GM18520 (cell line): ENCODE measurements at regions not wholly inside any gene's neighbourhood (a gene's known extent, or its start where the extent isn't known, plus 50 kb on each side); places are given as distances from the start of the nearest gene placed in this dataset.
A peak's percentile ranks its signal among the peaks of the same experiment; 100 is the strongest.

Source experiments
- ATAC-seq: cut with Tn5 transposase; IDR thresholded peaks from one replicate; pipeline ENCODE4 v1.9.1; 2021; ENCODE audit not compliant: unreplicated experiment

- no peak for ATAC-seq
Measured at GRCh38 chr3:99458013-99458412, 180.4 kb upstream of the COL8A1 start.

- ATAC-seq, result no peak
Measured at GRCh38 chr3:99442599-99442998, 195.8 kb upstream of the COL8A1 start.

GRCh38 chr3:99439892-99440291, 198.5 kb upstream of the COL8A1 start:
- no peak for ATAC-seq

GRCh38 chr3:99434190-99434589, 204.2 kb upstream of the COL8A1 start:
- no peak for ATAC-seq

GRCh38 chr3:99430348-99431134, 207.9 kb upstream of the COL8A1 start:
- ATAC-seq, result no peak

- ATAC-seq, result no peak
Measured at GRCh38 chr3:99429502-99429901, 208.9 kb upstream of the COL8A1 start.

- no peak for ATAC-seq
Measured at GRCh38 chr3:99425930-99426329, 212.5 kb upstream of the COL8A1 start.

GRCh38 chr3:99419116-99419515, 219.3 kb upstream of the COL8A1 start:
- no peak for ATAC-seq

- ATAC-seq, result peak; percentile 50
Measured at GRCh38 chr3:99418709-99419108, 219.7 kb upstream of the COL8A1 start.

GRCh38 chr3:99418209-99418635, 220.2 kb upstream of the COL8A1 start:
- peak; percentile 43 for ATAC-seq

GRCh38 chr3:99413504-99413903, 224.9 kb upstream of the COL8A1 start:
- ATAC-seq, result no peak

- no peak for ATAC-seq
Measured at GRCh38 chr3:99410789-99411311, 227.5 kb upstream of the COL8A1 start.

- ATAC-seq, result no peak
Measured at GRCh38 chr3:99409961-99410360, 228.4 kb upstream of the COL8A1 start.

- ATAC-seq, result no peak
Measured at GRCh38 chr3:99407257-99407656, 231.1 kb upstream of the COL8A1 start.

GRCh38 chr3:99402755-99403154, 235.6 kb upstream of the COL8A1 start:
- ATAC-seq, result no peak

- no peak for ATAC-seq
Measured at GRCh38 chr3:99400352-99400751, 238.0 kb upstream of the COL8A1 start.

- ATAC-seq, result no peak
Measured at GRCh38 chr3:99396651-99397275, 241.6 kb upstream of the COL8A1 start.

GRCh38 chr3:99394831-99395778, 243.3 kb upstream of the COL8A1 start:
- no peak for ATAC-seq

- no peak for ATAC-seq
Measured at GRCh38 chr3:99393961-99394360, 244.4 kb upstream of the COL8A1 start.

GRCh38 chr3:99388780-99389179, 249.6 kb upstream of the COL8A1 start:
- ATAC-seq, result no peak

- ATAC-seq, result no peak
Measured at GRCh38 chr3:99384596-99384995, 253.8 kb upstream of the COL8A1 start.
